ENCODE measurements at regions not wholly inside any gene's neighbourhood (a gene's known extent, or its start where the extent isn't known, plus 50 kb on each side); places are given as distances from the start of the nearest gene placed in this dataset.

GRCh38 chr3:61360297-61360965, 109.2 kb upstream of the FHIT start:
- Histone ChIP-seq H3K4me1 (ENCODE audit: control insufficient read depth in 1 of 2, insufficient read depth in 2 of 2, low read depth in 1 of 2, low read length in 1 of 2) (peaks cover 0 to 13% of the 10 kb centered on the region in 2 experiments; a peak in 2 of 4 replicates), H3K36me3 (replicated peaks in 1 of 2; ENCODE audit: control insufficient read depth in 1 of 2, insufficient read depth in 2 of 2, low read length in 1 of 2) (no peaks in the 10 kb centered on the region), H3K27ac (ENCODE audit: low read depth in 2 of 2, low read length in 1 of 2) (no peak overlapping the region), H3K9me3 (no peaks in the 10 kb centered on the region), H4K20me1 (ENCODE audit: insufficient read depth) (no peaks in the 10 kb centered on the region), H3K9me2 (no peaks in the 10 kb centered on the region), H3F3A (replicated peaks; ENCODE audit: insufficient read depth) (no peaks in the 10 kb centered on the region), H2AFZ (ENCODE audit: low read depth) (no peak overlapping the region), H3K4me2 (no peak overlapping the region), H3K79me2 (ENCODE audit: insufficient read depth) (no peaks in the 10 kb centered on the region), H3K9ac (no peak overlapping the region), H3K4me3 (ENCODE audit: low read depth in 2 of 2, low read length in 1 of 2) (no peak overlapping the region), H3K27me3 (ENCODE audit: insufficient read depth) (no peaks in the 10 kb centered on the region)
- TF ChIP-seq RXRA (IDR thresholded peaks at IDR 0.05; ENCODE audit: borderline replicate concordance, low read depth) (no peak), TCF12 (IDR thresholded peaks at IDR 0.05) (no peak), TEAD4 (IDR thresholded peaks at IDR 0.05; ENCODE audit: borderline replicate concordance, insufficient read depth) (no peak), RAD21 (IDR thresholded peaks at IDR 0.05; ENCODE audit: low read length) (no peak), NRF1 (IDR thresholded peaks at IDR 0.05; ENCODE audit: low read depth, low read length) (no peak), GATA2 (CRISPR knock-in tag; IDR thresholded peaks at IDR 0.05) (no peak), TAF1 (IDR thresholded peaks at IDR 0.05; ENCODE audit: borderline replicate concordance, low read depth, low read length) (no peak), JUND (IDR thresholded peaks at IDR 0.05) (no peak), IRF3 (IDR thresholded peaks at IDR 0.05; ENCODE audit: low read depth, low read length) (no peak), YY1 (IDR thresholded peaks at IDR 0.05; ENCODE audit: low read depth) (no peak), MXI1 (IDR thresholded peaks at IDR 0.05; ENCODE audit: low read depth, low read length) (no peak), ELF1 (IDR thresholded peaks at IDR 0.05) (no peak), SIN3A (IDR thresholded peaks at IDR 0.05; ENCODE audit: borderline replicate concordance, low read depth, low read length) (no peak), CHD2 (IDR thresholded peaks at IDR 0.05; ENCODE audit: low read length, partially characterized antibody) (no peak), RCOR1 (IDR thresholded peaks at IDR 0.05; ENCODE audit: low read length) (no peak)
- TF ChIP-seq, protein P1, sequence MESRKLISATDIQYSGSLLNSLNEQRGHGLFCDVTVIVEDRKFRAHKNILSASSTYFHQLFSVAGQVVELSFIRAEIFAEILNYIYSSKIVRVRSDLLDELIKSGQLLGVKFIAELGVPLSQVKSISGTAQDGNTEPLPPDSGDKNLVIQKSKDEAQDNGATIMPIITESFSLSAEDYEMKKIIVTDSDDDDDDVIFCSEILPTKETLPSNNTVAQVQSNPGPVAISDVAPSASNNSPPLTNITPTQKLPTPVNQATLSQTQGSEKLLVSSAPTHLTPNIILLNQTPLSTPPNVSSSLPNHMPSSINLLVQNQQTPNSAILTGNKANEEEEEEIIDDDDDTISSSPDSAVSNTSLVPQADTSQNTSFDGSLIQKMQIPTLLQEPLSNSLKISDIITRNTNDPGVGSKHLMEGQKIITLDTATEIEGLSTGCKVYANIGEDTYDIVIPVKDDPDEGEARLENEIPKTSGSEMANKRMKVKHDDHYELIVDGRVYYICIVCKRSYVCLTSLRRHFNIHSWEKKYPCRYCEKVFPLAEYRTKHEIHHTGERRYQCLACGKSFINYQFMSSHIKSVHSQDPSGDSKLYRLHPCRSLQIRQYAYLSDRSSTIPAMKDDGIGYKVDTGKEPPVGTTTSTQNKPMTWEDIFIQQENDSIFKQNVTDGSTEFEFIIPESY (IDR thresholded peaks at IDR 0.05; ENCODE audit: borderline replicate concordance, low read depth) = no peak
- TF ChIP-seq, protein P2, sequence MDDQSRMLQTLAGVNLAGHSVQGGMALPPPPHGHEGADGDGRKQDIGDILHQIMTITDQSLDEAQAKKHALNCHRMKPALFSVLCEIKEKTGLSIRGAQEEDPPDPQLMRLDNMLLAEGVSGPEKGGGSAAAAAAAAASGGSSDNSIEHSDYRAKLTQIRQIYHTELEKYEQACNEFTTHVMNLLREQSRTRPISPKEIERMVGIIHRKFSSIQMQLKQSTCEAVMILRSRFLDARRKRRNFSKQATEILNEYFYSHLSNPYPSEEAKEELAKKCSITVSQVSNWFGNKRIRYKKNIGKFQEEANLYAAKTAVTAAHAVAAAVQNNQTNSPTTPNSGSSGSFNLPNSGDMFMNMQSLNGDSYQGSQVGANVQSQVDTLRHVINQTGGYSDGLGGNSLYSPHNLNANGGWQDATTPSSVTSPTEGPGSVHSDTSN (IDR thresholded peaks at IDR 0.05) = no peak
- TF ChIP-seq, protein P3, sequence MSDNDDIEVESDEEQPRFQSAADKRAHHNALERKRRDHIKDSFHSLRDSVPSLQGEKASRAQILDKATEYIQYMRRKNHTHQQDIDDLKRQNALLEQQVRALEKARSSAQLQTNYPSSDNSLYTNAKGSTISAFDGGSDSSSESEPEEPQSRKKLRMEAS (IDR thresholded peaks at IDR 0.05; ENCODE audit: low read depth) = no peak
- TF ChIP-seq, protein P4, sequence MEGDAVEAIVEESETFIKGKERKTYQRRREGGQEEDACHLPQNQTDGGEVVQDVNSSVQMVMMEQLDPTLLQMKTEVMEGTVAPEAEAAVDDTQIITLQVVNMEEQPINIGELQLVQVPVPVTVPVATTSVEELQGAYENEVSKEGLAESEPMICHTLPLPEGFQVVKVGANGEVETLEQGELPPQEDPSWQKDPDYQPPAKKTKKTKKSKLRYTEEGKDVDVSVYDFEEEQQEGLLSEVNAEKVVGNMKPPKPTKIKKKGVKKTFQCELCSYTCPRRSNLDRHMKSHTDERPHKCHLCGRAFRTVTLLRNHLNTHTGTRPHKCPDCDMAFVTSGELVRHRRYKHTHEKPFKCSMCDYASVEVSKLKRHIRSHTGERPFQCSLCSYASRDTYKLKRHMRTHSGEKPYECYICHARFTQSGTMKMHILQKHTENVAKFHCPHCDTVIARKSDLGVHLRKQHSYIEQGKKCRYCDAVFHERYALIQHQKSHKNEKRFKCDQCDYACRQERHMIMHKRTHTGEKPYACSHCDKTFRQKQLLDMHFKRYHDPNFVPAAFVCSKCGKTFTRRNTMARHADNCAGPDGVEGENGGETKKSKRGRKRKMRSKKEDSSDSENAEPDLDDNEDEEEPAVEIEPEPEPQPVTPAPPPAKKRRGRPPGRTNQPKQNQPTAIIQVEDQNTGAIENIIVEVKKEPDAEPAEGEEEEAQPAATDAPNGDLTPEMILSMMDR (IDR thresholded peaks at IDR 0.05) = no peak
- POLR2A ChIA-PET = no interaction called here
- no peak for DNase-seq
- WGBS (ENCODE audit: low lambda C conversion rate) = 29% methylated on average over 3 of the region's 3 CpGs
- CTCF ChIA-PET = interaction anchor here (1.6 kb wide), 1 partner anchor 21 kb away, joined by 6 read pairs; no protein-coding TSS in a partner anchor
